ENCODE measurements at regions not wholly inside any gene's neighbourhood (a gene's known extent, or its start where the extent isn't known, plus 50 kb on each side); places are given as distances from the start of the nearest gene placed in this dataset.

DNA sequence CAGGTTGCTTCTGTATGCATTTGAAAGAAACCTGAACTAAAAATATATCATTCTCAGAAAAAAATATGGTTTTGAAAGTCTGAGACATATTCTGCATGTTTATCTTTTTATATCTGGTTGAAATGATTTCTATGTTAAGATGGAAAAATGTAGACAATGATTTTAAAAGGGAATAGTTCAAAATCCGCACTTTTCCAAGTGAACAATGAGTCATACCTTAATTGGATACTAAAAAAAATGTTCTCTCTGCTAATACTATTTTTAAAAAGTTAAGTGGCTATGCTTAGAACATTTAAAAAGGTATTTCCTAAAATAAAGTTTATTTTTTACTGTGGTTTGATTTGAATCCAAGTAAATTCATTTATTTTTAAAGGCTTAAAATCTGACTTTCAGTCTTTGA, 801.4 kb downstream of the SLITRK6 start:
- H3K79me2 ChIP-seq (ENCODE audit: control insufficient read depth, insufficient read depth, low read length) = no peaks in the 10 kb centered on the region
- no peaks in the 10 kb centered on the region for H3K9me3 ChIP-seq (ENCODE audit: control insufficient read depth, insufficient read depth, low read depth, low read length)
- H3K4me3 ChIP-seq (replicated peaks in 1 of 4; ENCODE audit: control extremely low read depth in 1 of 4, insufficient read depth in 1 of 4, low read depth in 3 of 4, low read length in 4 of 4) = no peak overlapping the region
- H2AFZ ChIP-seq (ENCODE audit: low read length) = no peak overlapping the region
- H3K4me2 ChIP-seq (ENCODE audit: extremely low read depth, insufficient read depth, low read length) = no peak overlapping the region
- H3K36me3 ChIP-seq (ENCODE audit: control insufficient read depth, insufficient read depth, low read length) = no peaks in the 10 kb centered on the region
- TF ChIP-seq, protein P1, sequence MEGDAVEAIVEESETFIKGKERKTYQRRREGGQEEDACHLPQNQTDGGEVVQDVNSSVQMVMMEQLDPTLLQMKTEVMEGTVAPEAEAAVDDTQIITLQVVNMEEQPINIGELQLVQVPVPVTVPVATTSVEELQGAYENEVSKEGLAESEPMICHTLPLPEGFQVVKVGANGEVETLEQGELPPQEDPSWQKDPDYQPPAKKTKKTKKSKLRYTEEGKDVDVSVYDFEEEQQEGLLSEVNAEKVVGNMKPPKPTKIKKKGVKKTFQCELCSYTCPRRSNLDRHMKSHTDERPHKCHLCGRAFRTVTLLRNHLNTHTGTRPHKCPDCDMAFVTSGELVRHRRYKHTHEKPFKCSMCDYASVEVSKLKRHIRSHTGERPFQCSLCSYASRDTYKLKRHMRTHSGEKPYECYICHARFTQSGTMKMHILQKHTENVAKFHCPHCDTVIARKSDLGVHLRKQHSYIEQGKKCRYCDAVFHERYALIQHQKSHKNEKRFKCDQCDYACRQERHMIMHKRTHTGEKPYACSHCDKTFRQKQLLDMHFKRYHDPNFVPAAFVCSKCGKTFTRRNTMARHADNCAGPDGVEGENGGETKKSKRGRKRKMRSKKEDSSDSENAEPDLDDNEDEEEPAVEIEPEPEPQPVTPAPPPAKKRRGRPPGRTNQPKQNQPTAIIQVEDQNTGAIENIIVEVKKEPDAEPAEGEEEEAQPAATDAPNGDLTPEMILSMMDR (conservative IDR thresholded peaks at IDR 0.05 in 1 of 2, IDR thresholded peaks at IDR 0.05 in 1 of 2; ENCODE audit: low read depth in 1 of 2, low read length in 2 of 2) = no peak
- TF ChIP-seq EZH2 (IDR thresholded peaks at IDR 0.05; ENCODE audit: low read length, missing control alignments) = no peak
- H3K27ac ChIP-seq (ENCODE audit: insufficient read depth, low read length) = no peak overlapping the region
- no peaks in the 10 kb centered on the region for H4K20me1 ChIP-seq (ENCODE audit: control insufficient read depth, extremely low read depth, insufficient read depth, low read length)
- H3K4me1 ChIP-seq (ENCODE audit: control insufficient read depth, extremely low read depth, insufficient read depth, low read length) = no peaks in the 10 kb centered on the region
- H3K27me3 ChIP-seq (ENCODE audit: control insufficient read depth, insufficient read depth, low read length) = no peaks in the 10 kb centered on the region
- DNase-seq (ENCODE audit: low read depth in 2 of 2) = no peak
- H3K9ac ChIP-seq (ENCODE audit: insufficient read depth, low read length) = no peak overlapping the region

DNA sequence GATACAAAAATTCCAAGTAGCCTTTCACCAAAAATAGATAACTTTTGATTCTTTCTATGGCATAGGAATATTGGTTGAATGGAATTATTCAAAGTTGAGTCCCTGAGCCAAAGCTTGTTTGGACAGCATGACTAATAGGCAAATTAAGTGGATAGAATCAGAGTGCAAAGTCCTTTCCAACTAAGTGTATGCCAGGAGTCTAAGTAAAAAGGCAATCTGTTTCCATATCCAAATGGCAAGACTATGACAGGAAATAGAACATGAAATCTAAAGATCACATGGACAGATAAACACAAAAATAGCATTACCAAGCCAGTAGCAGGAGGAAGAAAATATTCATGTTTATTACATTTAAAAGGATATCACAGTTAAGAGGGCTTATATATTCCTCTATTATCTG, 804.6 kb downstream of the SLITRK6 start:
- H4K20me1 ChIP-seq (ENCODE audit: control insufficient read depth, extremely low read depth, insufficient read depth, low read length) = no peaks in the 10 kb centered on the region
- no peak overlapping the region for H3K4me3 ChIP-seq (replicated peaks in 1 of 4; ENCODE audit: control extremely low read depth in 1 of 4, insufficient read depth in 1 of 4, low read depth in 3 of 4, low read length in 4 of 4)
- no peaks in the 10 kb centered on the region for H3K4me1 ChIP-seq (ENCODE audit: control insufficient read depth, extremely low read depth, insufficient read depth, low read length)
- no peak overlapping the region for H3K9ac ChIP-seq (ENCODE audit: insufficient read depth, low read length)
- H3K4me2 ChIP-seq (ENCODE audit: extremely low read depth, insufficient read depth, low read length) = no peak overlapping the region
- H3K27ac ChIP-seq (ENCODE audit: insufficient read depth, low read length) = no peak overlapping the region
- no peaks in the 10 kb centered on the region for H3K79me2 ChIP-seq (ENCODE audit: control insufficient read depth, insufficient read depth, low read length)
- H3K36me3 ChIP-seq (ENCODE audit: control insufficient read depth, insufficient read depth, low read length) = no peaks in the 10 kb centered on the region
- no peaks in the 10 kb centered on the region for H3K27me3 ChIP-seq (ENCODE audit: control insufficient read depth, insufficient read depth, low read length)
- no peaks in the 10 kb centered on the region for H3K9me3 ChIP-seq (ENCODE audit: control insufficient read depth, insufficient read depth, low read depth, low read length)
- peak; percentile 8 to 26 for DNase-seq (ENCODE audit: low read depth in 2 of 2)
- no peak overlapping the region for H2AFZ ChIP-seq (ENCODE audit: low read length)
- TF ChIP-seq, protein P1 (conservative IDR thresholded peaks at IDR 0.05 in 1 of 2, IDR thresholded peaks at IDR 0.05 in 1 of 2; ENCODE audit: low read depth in 1 of 2, low read length in 2 of 2) = no peak
- no peak for TF ChIP-seq EZH2 (IDR thresholded peaks at IDR 0.05; ENCODE audit: low read length, missing control alignments)

DNA sequence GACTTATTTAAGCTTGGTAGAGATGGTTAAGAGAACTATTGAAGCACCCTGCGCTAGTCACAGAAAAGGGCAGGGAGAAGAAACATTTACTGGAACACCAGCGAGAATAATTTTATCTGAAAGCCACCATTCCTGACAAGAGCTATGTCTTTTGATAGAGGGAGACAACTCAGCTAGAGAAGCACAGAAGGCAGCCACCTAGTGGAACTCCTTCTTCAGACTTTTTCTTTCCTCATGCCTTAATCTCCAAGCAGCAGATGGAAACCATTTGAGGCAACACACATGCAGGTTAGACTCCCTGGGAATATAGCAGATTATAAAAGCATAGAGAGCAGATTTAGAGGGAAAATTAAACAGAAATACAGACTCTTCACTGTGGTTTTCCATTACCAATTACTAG, 813.4 kb downstream of the SLITRK6 start:
- H3K9ac ChIP-seq (ENCODE audit: insufficient read depth, low read length) = no peak overlapping the region
- TF ChIP-seq, protein P1 (conservative IDR thresholded peaks at IDR 0.05 in 1 of 2, IDR thresholded peaks at IDR 0.05 in 1 of 2; ENCODE audit: low read depth in 1 of 2, low read length in 2 of 2) = no peak
- no peak for TF ChIP-seq EZH2 (IDR thresholded peaks at IDR 0.05; ENCODE audit: low read length, missing control alignments)
- DNase-seq (ENCODE audit: low read depth in 2 of 2) = no peak

More for the DNA sequence above, 813.4 kb downstream of the SLITRK6 start:
- H3K36me3 ChIP-seq (ENCODE audit: control insufficient read depth, insufficient read depth, low read length) = no peaks in the 10 kb centered on the region
- no peaks in the 10 kb centered on the region for H3K4me1 ChIP-seq (ENCODE audit: control insufficient read depth, extremely low read depth, insufficient read depth, low read length)
- H3K79me2 ChIP-seq (ENCODE audit: control insufficient read depth, insufficient read depth, low read length) = no peaks in the 10 kb centered on the region
- no peaks in the 10 kb centered on the region for H3K9me3 ChIP-seq (ENCODE audit: control insufficient read depth, insufficient read depth, low read depth, low read length)
- no peaks in the 10 kb centered on the region for H4K20me1 ChIP-seq (ENCODE audit: control insufficient read depth, extremely low read depth, insufficient read depth, low read length)
- no peak overlapping the region for H2AFZ ChIP-seq (ENCODE audit: low read length)
- H3K27me3 ChIP-seq (ENCODE audit: control insufficient read depth, insufficient read depth, low read length) = no peaks in the 10 kb centered on the region
- H3K27ac ChIP-seq (ENCODE audit: insufficient read depth, low read length) = no peak overlapping the region
- H3K4me3 ChIP-seq (replicated peaks in 1 of 4; ENCODE audit: control extremely low read depth in 1 of 4, insufficient read depth in 1 of 4, low read depth in 3 of 4, low read length in 4 of 4) = no peak overlapping the region
- H3K4me2 ChIP-seq (ENCODE audit: extremely low read depth, insufficient read depth, low read length) = no peak overlapping the region
